HAP-1 (cell line): ENCODE measurements at regions not wholly inside any gene's neighbourhood (a gene's known extent, or its start where the extent isn't known, plus 50 kb on each side); places are given as distances from the start of the nearest gene placed in this dataset.
"Not testable (repeated sequence)": the region's sequence is repeated elsewhere in the genome, so short reads cannot be mapped to it uniquely, and the experiment has no call there.

ENCODE experiments used
- DNase-seq, 2 experiments: peaks; one replicate each; pipeline ENCODE4 v3.0.0-alpha.2; 2016 to 2020; ENCODE audit warnings: low spot score in 2 of 2
- H3K27me3 ChIP-seq: fragments of 250-450 bp; sonication (Bioruptor Pico); 2 replicates; pipeline ENCODE4 v1.5.1; 2020; ENCODE audit warnings: low read depth, mild to moderate bottlenecking, moderate library complexity
- H3K36me3 ChIP-seq: fragments of 250-450 bp; sonication (Bioruptor Pico); replicated peaks from 2 replicates; pipeline ENCODE4 v1.5.1; 2020; ENCODE audit warnings: mild to moderate bottlenecking
- H3K4me1 ChIP-seq: fragments of 250-450 bp; sonication (Bioruptor Pico); 2 replicates; pipeline ENCODE4 v1.5.1; 2020; ENCODE audit warnings: mild to moderate bottlenecking
- H3K4me3 ChIP-seq: fragments of 250-450 bp; sonication (Bioruptor Pico); 2 replicates; pipeline ENCODE4 v1.5.1; 2020; ENCODE audit warnings: mild to moderate bottlenecking, moderate library complexity
- H3K9me3 ChIP-seq: fragments of 250-450 bp; sonication (Bioruptor Pico); 2 replicates; pipeline ENCODE4 v1.5.1; 2020; ENCODE audit warnings: mild to moderate bottlenecking, moderate library complexity
- in situ Hi-C: fragments of 300-500 bp; cut with MboI; formaldehyde crosslinking; loops from 3 replicates; pipeline ENCODE4 v1.14.3; 2020; ENCODE audit warnings: low sequenced_read_pairs, inconsistent platforms, mixed read lengths

- in situ Hi-C loops: no loop called here
- Histone ChIP-seq H3K4me1 (no peaks in the 10 kb centered on the region), H3K27me3 (peaks cover 15% of the 10 kb centered on the region), H3K36me3 (no peaks in the 10 kb centered on the region), H3K9me3 (no peaks in the 10 kb centered on the region), H3K4me3 (no peak overlapping the region)
- DNase-seq: no peak
These were observed 137.2 kb downstream of the SREK1 start for GRCh38 chr5:66281294-66281693.

- H3K4me3 ChIP-seq: no peak overlapping the region
- DNase-seq: no peak
- in situ Hi-C loops: no loop called here
- H3K36me3 ChIP-seq: no peaks in the 10 kb centered on the region
- H3K4me1 ChIP-seq: no peaks in the 10 kb centered on the region
- H3K27me3 ChIP-seq: peaks cover 6% of the 10 kb centered on the region; the same call in 1 of the 2 replicates
- H3K9me3 ChIP-seq: no peaks in the 10 kb centered on the region
These were observed 140.7 kb downstream of the SREK1 start for GRCh38 chr5:66284588-66285342.

GRCh38 chr5:66285343-66285922 lies 141.3 kb downstream of the SREK1 start:
- no peak for DNase-seq
- Histone ChIP-seq H3K4me3 (no peak overlapping the region), H3K4me1 (no peaks in the 10 kb centered on the region), H3K9me3 (no peaks in the 10 kb centered on the region), H3K36me3 (no peaks in the 10 kb centered on the region), H3K27me3 (peaks cover 6% of the 10 kb centered on the region; the same call in 1 of the 2 replicates)
- in situ Hi-C loops: no loop called here

- Histone ChIP-seq H3K9me3 (no peaks in the 10 kb centered on the region), H3K27me3 (peaks cover 10% of the 10 kb centered on the region), H3K36me3 (no peaks in the 10 kb centered on the region), H3K4me1 (no peaks in the 10 kb centered on the region), H3K4me3 (no peak overlapping the region)
- in situ Hi-C loops: no loop called here
- DNase-seq: no peak
These were observed 147.7 kb downstream of the SREK1 start for GRCh38 chr5:66291771-66292170.

- H3K4me1 ChIP-seq, H3K4me3 ChIP-seq, in situ Hi-C loops, H3K9me3 ChIP-seq, DNase-seq, H3K36me3 ChIP-seq, H3K27me3 ChIP-seq: not testable (repeated sequence)
These were observed 149.8 kb downstream of the SREK1 start for GRCh38 chr5:66293851-66294250.

- Histone ChIP-seq H3K4me3 (no peak overlapping the region), H3K4me1 (no peaks in the 10 kb centered on the region), H3K36me3 (no peaks in the 10 kb centered on the region), H3K9me3 (no peaks in the 10 kb centered on the region), H3K27me3 (peaks cover 3% of the 10 kb centered on the region)
- DNase-seq: no peak
- in situ Hi-C loops: no loop called here
These were observed 155.4 kb downstream of the SREK1 start for GRCh38 chr5:66299463-66299862.

- no peak overlapping the region for H3K4me3 ChIP-seq
- H3K9me3 ChIP-seq: no peaks in the 10 kb centered on the region
- no peaks in the 10 kb centered on the region for H3K27me3 ChIP-seq
- H3K4me1 ChIP-seq: no peaks in the 10 kb centered on the region
- in situ Hi-C loops: loop anchor here (25.0 kb wide), 1 partner anchor 435 kb away; no protein-coding TSS in a partner anchor
- no peak for DNase-seq
- no peaks in the 10 kb centered on the region for H3K36me3 ChIP-seq
These were observed 158.2 kb downstream of the SREK1 start for GRCh38 chr5:66302344-66302743.

- in situ Hi-C loops: loop anchor here (25.0 kb wide), 1 partner anchor 431 kb away; no protein-coding TSS in a partner anchor
- Histone ChIP-seq H3K4me1 (no peaks in the 10 kb centered on the region), H3K27me3 (no peaks in the 10 kb centered on the region), H3K36me3 (no peaks in the 10 kb centered on the region), H3K4me3 (no peak overlapping the region), H3K9me3 (no peaks in the 10 kb centered on the region)
- DNase-seq: peak; percentile 60 to 68
These were observed 162.2 kb downstream of the SREK1 start for GRCh38 chr5:66306105-66306843.

GRCh38 chr5:66306844-66307315 lies 162.8 kb downstream of the SREK1 start:
- in situ Hi-C loops: loop anchor here (25.0 kb wide), 1 partner anchor 430 kb away; no protein-coding TSS in a partner anchor

GRCh38 chr5:66307647-66308241 lies 163.6 kb downstream of the SREK1 start:
- H3K4me3 ChIP-seq: no peak overlapping the region
- peak; percentile 12 to 76 for DNase-seq
- H3K36me3 ChIP-seq: no peaks in the 10 kb centered on the region
- H3K4me1 ChIP-seq: no peaks in the 10 kb centered on the region
- H3K9me3 ChIP-seq: no peaks in the 10 kb centered on the region
- in situ Hi-C loops: loop anchor here (25.0 kb wide), 1 partner anchor 430 kb away; no protein-coding TSS in a partner anchor
- no peaks in the 10 kb centered on the region for H3K27me3 ChIP-seq

More at GRCh38 chr5:66306844-66307315, 162.8 kb downstream of the SREK1 start:
- Histone ChIP-seq H3K9me3 (no peaks in the 10 kb centered on the region), H3K27me3 (no peaks in the 10 kb centered on the region), H3K36me3 (no peaks in the 10 kb centered on the region), H3K4me3 (no peak overlapping the region), H3K4me1 (no peaks in the 10 kb centered on the region)
- no peak for DNase-seq

GRCh38 chr5:66312266-66312665 lies 168.2 kb downstream of the SREK1 start:
- Histone ChIP-seq H3K27me3 (no peaks in the 10 kb centered on the region), H3K4me3 (no peak overlapping the region), H3K9me3 (no peaks in the 10 kb centered on the region), H3K4me1 (no peaks in the 10 kb centered on the region), H3K36me3 (no peaks in the 10 kb centered on the region)
- in situ Hi-C loops: loop anchor here (25.0 kb wide), 1 partner anchor 425 kb away; no protein-coding TSS in a partner anchor
- DNase-seq: no peak

GRCh38 chr5:66315784-66316183 lies 171.7 kb downstream of the SREK1 start:
- no peaks in the 10 kb centered on the region for H3K36me3 ChIP-seq
- in situ Hi-C loops: loop anchor here (25.0 kb wide), 1 partner anchor 422 kb away; no protein-coding TSS in a partner anchor
- no peaks in the 10 kb centered on the region for H3K9me3 ChIP-seq
- DNase-seq: no peak
- no peak overlapping the region for H3K4me3 ChIP-seq
- H3K27me3 ChIP-seq: 0 out of 2 replicates have a peak, but pooled peaks cover 2% of the 10 kb centered on the region
- H3K4me1 ChIP-seq: no peaks in the 10 kb centered on the region

GRCh38 chr5:66322786-66323528 lies 178.9 kb downstream of the SREK1 start:
- Histone ChIP-seq H3K27me3 (peaks cover 9% of the 10 kb centered on the region; the same call in 1 of the 2 replicates), H3K4me3 (no peak overlapping the region), H3K36me3 (no peaks in the 10 kb centered on the region), H3K9me3 (no peaks in the 10 kb centered on the region), H3K4me1 (no peaks in the 10 kb centered on the region)
- no peak for DNase-seq
- in situ Hi-C loops: loop anchor here (25.0 kb wide), 1 partner anchor 414 kb away; no protein-coding TSS in a partner anchor
